GM12873 (cell line): ENCODE measurements at regions not wholly inside any gene's neighbourhood (a gene's known extent, or its start where the extent isn't known, plus 50 kb on each side); places are given as distances from the start of the nearest gene placed in this dataset.

Experiments
- TF ChIP-seq, protein P1 (sequence below): IDR thresholded peaks from 2 replicates; pipeline ENCODE4 v1.5.1; 2012; ENCODE audit warnings: low read depth, mild to moderate bottlenecking, moderate library complexity, low read length, control low read depth; ENCODE audit not compliant: insufficient read depth; ENCODE audit errors: missing control alignments

DNA sequence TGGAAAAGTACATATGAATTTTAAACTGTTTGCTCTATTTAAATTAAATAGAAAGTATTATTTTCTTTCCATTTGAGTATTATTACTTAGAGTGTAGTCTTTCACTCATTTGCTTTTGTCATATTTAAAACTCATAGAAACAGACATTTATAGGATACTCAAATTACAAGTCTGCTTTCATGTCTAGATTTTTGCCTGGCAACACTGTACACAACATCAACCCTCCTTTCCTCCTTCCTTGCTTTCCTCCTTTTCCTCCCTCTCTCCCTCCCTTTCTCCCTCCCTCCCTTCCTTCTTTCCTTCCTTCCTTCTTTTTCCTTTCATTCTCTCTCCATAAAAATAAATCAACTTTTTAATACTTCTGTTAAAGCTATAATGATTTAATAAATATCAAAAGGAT, 2361.2 kb downstream of the ARAP2 start:
- TF ChIP-seq, protein P1, sequence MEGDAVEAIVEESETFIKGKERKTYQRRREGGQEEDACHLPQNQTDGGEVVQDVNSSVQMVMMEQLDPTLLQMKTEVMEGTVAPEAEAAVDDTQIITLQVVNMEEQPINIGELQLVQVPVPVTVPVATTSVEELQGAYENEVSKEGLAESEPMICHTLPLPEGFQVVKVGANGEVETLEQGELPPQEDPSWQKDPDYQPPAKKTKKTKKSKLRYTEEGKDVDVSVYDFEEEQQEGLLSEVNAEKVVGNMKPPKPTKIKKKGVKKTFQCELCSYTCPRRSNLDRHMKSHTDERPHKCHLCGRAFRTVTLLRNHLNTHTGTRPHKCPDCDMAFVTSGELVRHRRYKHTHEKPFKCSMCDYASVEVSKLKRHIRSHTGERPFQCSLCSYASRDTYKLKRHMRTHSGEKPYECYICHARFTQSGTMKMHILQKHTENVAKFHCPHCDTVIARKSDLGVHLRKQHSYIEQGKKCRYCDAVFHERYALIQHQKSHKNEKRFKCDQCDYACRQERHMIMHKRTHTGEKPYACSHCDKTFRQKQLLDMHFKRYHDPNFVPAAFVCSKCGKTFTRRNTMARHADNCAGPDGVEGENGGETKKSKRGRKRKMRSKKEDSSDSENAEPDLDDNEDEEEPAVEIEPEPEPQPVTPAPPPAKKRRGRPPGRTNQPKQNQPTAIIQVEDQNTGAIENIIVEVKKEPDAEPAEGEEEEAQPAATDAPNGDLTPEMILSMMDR, result no peak

GRCh38 chr4:33886356-33886755, 2358.0 kb downstream of the ARAP2 start:
- TF ChIP-seq, protein P1, result no peak

DNA sequence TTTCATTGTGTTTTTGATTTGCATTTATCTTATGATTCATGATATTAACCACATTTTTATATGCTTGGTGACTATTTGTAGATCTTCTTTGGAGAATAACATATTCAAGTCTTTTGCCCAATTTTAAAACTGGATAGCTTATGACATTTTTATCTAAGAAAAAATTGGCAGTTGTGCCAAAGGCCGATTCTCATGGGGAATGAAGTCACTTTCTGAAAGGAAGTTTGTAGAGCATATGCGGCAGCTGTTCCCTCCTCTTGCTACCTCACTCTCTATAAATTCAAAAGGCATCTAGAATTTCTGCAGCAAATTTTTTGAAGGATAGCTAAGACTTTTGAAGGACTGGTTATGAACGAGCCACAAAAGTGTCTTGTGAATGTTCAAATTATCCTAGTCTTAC, 2353.5 kb downstream of the ARAP2 start:
- TF ChIP-seq, protein P1, result no peak

GRCh38 chr4:33911959-33912358, 2332.4 kb downstream of the ARAP2 start:
- TF ChIP-seq, protein P1, result no peak

GRCh38 chr4:33914386-33914785, 2329.9 kb downstream of the ARAP2 start:
- TF ChIP-seq, protein P1, result no peak

DNA sequence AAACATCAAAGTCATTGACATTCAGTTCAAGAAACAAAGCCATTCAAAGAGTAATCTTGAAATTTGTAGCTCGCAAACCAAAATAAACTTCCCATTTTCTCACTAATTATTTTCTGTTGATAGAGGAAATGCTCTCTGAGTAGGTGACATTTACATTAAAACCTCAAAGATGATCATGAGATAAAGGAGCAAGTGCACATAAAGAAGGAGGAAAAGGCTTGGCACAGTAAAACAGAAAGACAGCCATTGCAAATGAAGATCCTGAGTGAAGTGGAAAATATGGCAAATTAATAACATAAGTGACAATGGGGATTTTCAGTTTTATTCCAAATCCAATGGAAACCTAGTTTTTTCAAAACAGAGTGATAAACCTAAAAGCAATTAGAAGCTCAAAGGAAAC, 2320.8 kb downstream of the ARAP2 start:
- TF ChIP-seq, protein P1, result no peak

DNA sequence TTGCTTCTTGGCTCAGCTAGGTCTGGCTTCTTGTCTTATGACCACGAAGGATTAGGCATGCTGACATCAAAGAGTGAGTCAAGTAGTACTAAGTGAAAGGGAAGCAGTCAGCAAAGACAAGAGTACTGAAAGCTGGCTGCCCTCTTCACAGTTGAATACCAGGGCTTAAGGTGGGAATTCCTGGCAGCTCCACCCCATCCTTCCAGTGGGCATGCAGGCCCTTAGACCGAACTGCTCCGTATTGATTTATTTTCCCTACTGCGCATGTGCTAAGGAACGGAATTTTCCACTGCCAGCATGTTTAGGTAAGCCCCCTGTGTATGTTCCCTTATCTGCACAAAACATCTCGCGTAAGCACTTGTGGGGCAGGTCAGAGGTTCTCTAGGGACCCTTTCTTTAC, 2320.1 kb downstream of the ARAP2 start:
- TF ChIP-seq, protein P1, result no peak

GRCh38 chr4:33924811-33925210, 2319.5 kb downstream of the ARAP2 start:
- TF ChIP-seq, protein P1, result no peak
